Eye (tissue), 1 donor: ENCODE measurements at regions not wholly inside any gene's neighbourhood (a gene's known extent, or its start where the extent isn't known, plus 50 kb on each side); places are given as distances from the start of the nearest gene placed in this dataset.
"Not testable (repeated sequence)": the region's sequence is repeated elsewhere in the genome, so short reads cannot be mapped to it uniquely, and the experiment has no call there.

Experiments used
- DNase-seq: peaks from one replicate; pipeline ENCODE4 v3.0.0-alpha.2; 2015

DNA sequence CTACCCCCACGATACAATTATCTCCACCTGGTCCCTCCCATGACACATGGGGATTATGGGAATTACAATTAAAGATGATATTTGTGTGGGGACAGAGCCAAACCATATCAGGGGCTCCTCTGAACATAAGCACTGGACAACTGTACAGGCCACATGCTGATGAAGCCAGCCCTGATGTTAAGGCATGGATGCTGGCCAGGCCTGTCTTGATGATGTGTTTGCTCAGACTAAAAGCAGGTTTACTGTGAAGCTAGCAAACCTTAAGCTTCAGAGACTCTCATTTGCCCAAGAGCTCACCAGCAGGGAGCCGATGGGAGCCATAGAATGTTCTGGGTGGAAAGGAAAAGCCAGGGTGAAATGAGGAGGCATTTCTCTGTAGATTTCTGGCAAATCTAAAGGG lies 135.3 kb upstream of the KCNK1 start:
- DNase-seq = no peak

DNA sequence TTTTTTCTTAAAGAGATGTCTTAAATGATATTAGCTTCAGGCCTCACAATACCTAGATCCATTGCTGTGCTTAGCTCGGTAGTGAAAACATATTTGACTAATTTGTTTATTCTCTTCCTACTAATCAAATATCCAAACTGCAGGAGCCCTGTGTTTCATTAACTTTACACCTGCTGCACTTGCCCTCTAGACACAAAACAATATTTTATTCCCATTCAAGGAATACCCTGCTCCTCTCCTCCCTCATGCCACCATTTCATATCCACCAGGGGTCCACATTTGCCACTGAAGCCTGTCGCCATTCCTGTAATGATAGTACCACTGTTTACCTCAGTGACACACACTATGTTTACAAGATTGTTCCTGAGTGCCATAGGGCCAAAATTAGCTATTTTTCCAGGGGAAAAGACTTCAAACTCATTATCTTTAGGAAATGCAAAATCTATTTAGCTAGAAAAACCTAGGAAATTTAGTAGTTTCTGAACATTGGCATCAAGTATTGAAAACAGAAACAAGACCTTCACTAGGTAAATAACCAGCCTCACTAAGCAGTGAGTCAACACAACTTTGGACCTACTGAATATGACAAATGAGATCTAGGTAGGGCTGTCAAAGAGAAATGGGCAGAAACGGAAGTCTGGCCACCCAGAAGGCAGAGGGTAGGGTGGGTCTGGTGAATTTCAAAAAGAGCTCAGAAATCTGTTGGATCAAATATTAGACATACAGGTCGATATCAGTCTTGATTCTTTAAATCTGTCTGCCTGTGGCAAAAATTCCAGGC lies 134.6 kb upstream of the KCNK1 start:
- DNase-seq = no peak

GRCh38 chr1:233480198-233480597 lies 133.7 kb upstream of the KCNK1 start:
- DNase-seq = no peak

GRCh38 chr1:233482388-233482787 lies 131.5 kb upstream of the KCNK1 start:
- no peak for DNase-seq

DNA sequence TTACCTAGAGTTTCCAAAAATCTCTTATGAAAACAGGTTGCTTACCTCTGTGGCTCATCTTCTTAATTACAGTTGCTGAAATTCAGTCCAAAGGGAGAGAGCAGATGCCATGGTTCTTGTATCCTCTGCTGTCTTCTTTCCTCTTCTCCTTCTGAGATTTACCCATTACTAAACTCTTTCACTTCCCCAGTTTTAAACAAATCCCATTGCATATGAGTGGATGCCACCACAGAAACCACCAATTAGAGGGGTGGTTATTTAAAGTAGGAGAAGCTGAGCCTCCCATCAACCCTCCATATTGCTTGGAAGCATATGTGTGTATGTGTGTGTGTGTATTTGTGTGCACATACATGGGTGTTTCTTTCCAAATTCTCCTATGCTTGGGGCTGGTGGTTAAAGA lies 128.5 kb upstream of the KCNK1 start:
- DNase-seq = no peak

DNA sequence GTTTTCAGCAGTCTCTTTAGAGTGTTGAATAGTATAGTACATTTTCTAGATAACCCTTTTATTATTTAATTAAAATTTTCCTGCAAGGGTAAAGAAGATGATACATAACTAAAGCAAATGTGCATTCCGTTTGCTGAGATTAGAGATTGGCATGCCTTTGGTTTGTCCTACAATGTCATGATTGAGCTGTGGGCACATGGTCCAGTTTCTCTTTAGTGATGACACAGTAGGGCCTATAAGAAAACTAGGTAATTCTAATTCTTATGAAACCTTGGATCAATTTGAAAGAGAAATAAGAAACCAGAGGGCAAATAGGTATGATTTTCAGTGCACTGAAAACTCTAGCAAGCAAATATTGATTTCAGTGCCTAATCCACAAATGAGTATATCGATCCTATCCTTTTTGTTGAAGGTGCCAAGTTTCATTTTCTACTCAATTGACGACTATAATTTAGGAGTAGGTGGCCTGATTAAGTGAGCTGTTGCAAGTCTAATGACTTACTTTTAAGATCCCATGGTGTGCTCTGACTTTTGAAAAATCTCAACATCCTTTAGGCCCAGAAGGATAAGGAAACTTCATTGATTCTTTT lies 128.0 kb upstream of the KCNK1 start:
- DNase-seq = no peak

- DNase-seq = no peak
Observed at GRCh38 chr1:233487408-233487807, 126.5 kb upstream of the KCNK1 start.

DNA sequence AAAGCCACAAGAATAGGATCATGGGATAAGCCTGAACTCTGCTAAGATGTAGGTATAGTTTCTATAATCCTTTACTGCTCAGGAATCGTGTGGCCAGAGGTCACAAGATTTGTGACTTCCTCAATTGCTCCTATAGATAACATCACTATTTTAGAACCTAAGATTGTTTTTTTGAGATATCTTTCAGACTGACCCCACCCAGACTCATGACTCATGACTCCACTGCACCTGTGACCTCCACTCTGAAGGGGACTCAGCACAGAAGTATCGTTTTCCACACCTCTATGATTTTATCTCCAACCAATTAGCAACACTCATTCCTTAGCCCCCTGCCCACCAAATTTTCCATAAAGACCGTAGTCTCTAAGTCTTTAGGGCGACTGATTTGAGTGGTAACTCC lies 124.5 kb upstream of the KCNK1 start:
- no peak for DNase-seq

DNA sequence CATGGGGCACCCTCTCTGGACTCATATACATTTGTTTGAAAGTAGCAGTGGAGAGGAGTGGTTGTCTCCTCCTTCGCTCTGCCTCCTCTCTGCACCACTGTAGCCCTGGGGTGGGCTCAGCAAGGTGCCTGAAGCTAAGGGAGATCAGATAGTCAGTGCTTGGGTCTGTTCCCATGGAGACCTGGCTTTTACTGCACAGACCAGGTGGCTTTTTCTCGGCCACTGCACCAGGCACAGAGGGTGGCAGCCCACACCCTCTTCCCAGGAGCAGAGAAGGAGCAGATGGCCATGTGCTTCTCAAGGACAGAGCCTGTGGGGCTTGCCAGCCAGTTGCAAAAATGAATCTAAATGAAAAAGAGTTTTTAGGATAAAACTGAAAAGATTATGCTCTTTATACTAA lies 123.4 kb upstream of the KCNK1 start:
- DNase-seq = peak; percentile 42

DNA sequence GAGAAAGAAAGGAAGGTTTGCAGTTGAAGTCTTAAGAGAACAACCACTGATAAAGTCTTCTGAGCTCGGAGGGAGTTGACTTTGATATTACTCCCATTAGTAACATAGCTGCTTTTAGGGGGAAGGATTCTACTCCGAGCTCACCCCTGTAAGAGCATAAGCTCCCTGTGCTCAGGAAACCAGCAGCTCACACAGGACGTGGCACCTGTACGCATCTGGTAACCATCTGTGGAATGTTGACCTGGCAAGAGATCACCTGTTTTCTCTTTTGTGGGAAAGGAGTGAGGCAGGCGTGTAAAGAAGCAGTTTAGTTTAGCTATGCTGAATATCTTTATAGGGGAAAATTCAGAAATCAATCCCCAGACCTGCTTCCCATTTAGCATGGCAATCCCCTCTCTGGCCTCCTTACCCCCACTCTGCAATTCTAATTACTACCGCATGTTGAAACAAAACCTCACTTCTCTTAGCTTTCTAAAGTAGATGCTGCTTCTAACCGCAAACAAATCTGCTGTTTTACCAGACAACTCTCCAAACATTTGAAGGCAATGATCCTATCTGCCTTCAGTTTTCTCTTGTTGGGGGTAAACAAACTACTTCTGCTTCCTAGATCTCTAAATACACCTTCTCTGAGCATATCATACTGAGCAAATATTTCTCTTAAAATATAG lies 121.8 kb upstream of the KCNK1 start:
- peak; percentile 23 for DNase-seq

DNA sequence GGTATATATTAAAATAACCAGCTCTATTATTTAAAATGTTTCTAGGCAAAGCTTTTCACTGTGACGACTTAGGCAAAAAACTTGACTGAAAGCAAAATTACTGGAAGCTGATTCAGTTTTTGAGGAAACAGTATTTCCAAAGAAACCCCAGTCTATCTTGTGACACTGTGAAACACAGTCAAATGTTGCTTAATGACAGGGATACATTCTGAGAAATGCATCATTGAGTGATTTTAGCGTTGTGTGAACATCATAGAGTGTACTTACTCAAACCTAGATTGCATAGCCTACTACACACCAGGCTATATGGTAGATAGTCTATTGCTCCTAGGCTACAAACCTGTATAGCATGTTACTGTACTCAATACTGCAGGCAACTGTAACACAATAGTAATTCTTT lies 116.9 kb upstream of the KCNK1 start:
- no peak for DNase-seq

DNA sequence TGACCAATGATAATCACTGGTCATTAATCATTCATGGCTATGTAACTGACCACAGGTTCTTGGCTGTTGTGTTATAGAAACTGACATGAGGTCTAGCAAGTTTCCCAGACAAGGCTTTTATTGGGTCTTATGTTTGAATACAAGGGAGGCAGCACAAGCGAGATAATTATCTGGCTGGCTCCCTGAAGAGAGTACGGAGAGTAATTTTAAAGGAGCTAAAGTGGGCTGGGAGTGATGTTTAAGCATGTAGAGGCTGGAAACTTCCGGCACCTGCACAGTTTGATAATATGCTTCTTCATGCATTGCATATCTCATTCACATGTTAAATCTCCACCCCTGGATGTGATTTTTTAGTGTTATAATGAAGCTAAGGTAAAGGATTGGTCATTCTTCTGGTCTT lies 116.2 kb upstream of the KCNK1 start:
- no peak for DNase-seq

DNA sequence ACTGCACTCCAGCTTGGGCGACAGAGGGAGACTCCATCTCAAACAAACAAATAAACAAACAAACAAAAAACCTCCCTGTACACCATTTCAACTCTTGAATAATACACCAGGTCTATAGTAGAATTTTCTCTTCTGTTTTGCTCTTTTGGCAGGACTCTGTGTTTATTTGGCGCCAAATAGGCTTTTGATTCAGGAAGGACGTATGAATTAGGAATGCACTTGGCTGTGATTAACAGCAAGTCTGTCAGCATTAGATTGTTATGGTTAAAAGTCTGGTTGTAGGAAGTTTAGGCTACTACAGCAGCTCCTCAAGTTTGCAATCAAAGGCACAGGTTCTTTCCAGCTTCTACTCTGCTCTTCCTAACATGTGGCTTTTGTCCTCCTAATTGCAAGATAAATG lies 113.8 kb upstream of the KCNK1 start:
- no peak for DNase-seq

DNA sequence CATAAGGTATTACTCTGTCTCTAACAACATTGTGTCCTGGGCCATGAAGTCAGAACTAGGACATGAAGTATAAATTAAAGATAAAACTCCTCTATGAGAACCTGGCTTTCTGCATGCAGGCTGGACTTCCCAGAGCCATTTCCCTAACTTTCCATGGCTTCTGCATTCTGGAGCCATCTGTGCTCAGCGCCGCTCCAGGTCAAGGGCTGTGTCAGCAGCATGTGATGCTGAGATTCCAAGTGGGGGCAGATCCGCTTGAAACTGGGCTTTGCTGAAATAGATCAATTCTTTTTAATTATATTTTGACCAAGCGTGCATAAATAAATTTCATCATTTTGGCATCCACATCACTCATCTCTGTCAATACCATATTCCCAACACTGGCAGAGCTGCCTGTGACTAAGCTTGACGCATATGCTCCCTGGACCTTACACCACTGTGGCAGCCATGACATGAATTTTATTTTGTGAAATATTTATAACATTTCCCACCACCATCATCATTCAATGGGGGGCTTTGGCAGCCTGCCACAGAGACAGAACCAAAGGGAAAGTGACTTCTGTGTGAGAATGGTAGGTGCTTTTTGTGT lies 110.4 kb upstream of the KCNK1 start:
- no peak for DNase-seq

- no peak for DNase-seq
Observed at GRCh38 chr1:233505130-233505529, 108.8 kb upstream of the KCNK1 start.

- DNase-seq = not testable (repeated sequence)
Observed at GRCh38 chr1:233505889-233506288, 108.0 kb upstream of the KCNK1 start.

GRCh38 chr1:233509526-233509925 lies 104.4 kb upstream of the KCNK1 start:
- peak; percentile 71 for DNase-seq

GRCh38 chr1:233512538-233512937 lies 101.4 kb upstream of the KCNK1 start:
- DNase-seq = no peak

- no peak for DNase-seq
Observed at GRCh38 chr1:233513431-233513830, 100.5 kb upstream of the KCNK1 start.

- DNase-seq = no peak
Observed at GRCh38 chr1:233514946-233515391, 98.9 kb upstream of the KCNK1 start.

GRCh38 chr1:233516732-233517131 lies 97.2 kb upstream of the KCNK1 start:
- no peak for DNase-seq

DNA sequence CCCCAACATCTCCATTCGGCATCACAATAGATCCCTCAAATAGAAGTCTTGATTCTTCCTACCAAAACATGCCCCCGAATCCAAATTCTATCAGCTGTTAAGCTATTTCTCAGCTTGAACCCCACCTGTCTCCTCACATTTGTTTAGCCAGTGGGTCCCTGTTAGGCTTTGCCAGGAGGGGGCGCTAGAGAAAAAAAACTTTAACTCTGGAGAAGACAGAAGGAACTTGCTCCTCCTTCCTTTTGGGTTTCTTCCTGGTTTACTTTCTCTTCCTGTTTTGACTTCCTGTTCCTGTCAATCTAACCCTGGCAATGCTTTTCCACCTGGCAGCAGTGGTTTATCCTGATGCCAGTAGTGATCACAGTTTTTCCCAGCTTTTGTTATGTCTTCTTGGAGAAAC lies 95.6 kb upstream of the KCNK1 start:
- DNase-seq = peak; percentile 57

DNA sequence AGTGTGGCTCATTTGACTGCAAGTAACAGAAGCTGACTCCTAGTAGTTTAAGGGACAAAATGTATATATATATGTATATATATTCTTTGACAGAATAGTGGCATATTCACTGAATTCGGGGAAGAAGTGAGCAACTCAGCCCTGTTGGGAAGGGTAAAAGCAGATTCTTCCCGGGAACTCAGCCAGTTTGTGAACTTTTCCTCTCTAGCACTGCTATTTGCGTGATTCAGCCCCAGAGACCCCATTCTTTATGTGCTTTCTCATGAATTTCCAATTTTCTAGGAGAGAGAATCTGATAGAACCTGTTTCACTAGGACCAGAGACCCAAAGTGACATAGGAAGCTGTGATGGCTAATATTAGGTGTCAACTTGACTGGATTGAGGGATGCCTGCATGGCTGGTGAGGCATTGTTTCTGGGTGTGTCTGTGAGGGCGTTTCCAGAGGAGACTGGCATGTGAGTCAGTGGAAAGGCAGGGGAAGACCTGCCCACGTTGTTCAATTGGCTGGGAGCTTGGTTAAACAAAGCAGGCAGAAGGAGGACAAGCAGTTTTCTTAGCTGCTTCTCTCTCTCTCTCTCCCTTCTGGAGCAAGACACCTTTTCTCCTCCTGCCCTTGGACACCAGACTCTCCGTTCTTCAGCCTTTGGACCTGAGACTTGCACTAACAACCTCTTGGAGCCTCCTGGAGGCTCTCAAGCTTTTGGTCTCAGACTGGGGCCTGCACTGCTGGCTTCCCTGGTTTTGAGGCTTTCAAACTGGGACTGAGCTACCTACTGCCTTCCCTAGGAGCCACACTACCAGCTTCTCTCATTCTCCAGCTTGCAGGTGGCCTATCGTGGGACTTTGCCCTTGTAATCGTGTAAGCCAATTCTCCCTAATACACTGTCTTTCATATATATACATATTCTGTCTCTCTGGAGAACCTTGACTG lies 93.4 kb upstream of the KCNK1 start:
- no peak for DNase-seq
